ENCODE measurements at regions not wholly inside any gene's neighbourhood (a gene's known extent, or its start where the extent isn't known, plus 50 kb on each side); places are given as distances from the start of the nearest gene placed in this dataset.

- H3K36me3 ChIP-seq (ENCODE audit: low read depth), result no peaks in the 10 kb centered on the region
- no peak overlapping the region for H3K4me2 ChIP-seq
- TF ChIP-seq EZH2 (IDR thresholded peaks at IDR 0.05; ENCODE audit: low read depth) (no peak), CTCF (conservative IDR thresholded peaks at IDR 0.05) (no peak)
- H3K79me2 ChIP-seq (ENCODE audit: low read depth), result no peaks in the 10 kb centered on the region
- no peak overlapping the region for H3K27ac ChIP-seq
- no peak overlapping the region for H2AFZ ChIP-seq
- H3K4me1 ChIP-seq (replicated peaks; ENCODE audit: insufficient read depth), result no peaks in the 10 kb centered on the region
- H3K9me2 ChIP-seq (ENCODE audit: insufficient read depth), result no peaks in the 10 kb centered on the region
- H4K20me1 ChIP-seq (ENCODE audit: insufficient read depth), result no peaks in the 10 kb centered on the region
- intact Hi-C loops (cut with micrococcal nuclease; ENCODE audit: unreplicated experiment), result no loop called here
- H3K9me3 ChIP-seq (ENCODE audit: insufficient read depth, low read depth), result no peaks in the 10 kb centered on the region
- CTCF ChIA-PET, result no interaction called here
- peaks cover 21% of the 10 kb centered on the region for H3K27me3 ChIP-seq (ENCODE audit: insufficient read depth, low read depth)
- H3F3A ChIP-seq (ENCODE audit: insufficient read depth, low read depth), result no peaks in the 10 kb centered on the region
- no peak for DNase-seq
- no TSS peak for BruUV-seq (replicated peaks)
- H3K4me3 ChIP-seq, result no peak overlapping the region
- POLR2A ChIA-PET (ENCODE audit: unreplicated experiment), result no interaction called here
Measured at GRCh38 chr9:19512103-19512832, 103.5 kb downstream of the ACER2 start.

DNA sequence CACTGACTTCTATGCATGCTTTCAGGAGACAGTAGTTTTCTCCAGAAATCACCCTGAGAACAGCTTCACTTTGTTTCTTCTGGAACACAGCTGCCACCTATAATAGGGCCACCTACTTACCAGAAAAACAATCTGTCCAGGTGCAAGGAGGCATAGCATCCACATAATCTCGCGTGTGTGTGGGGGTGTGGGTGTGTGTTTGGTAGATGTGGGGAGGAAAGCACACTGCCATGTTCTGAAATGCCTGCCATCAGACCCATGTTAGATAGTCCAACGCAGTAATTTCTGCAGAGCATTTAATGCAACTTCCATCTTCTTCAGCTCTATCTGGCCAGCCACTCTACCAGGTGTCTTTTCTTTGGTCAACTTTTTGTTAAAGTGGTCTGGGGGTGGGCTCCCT lies 102.9 kb downstream of the ACER2 start:
- H3K4me2 ChIP-seq, result no peak overlapping the region
- no peaks in the 10 kb centered on the region for H3K9me2 ChIP-seq (ENCODE audit: insufficient read depth)
- H3K27ac ChIP-seq, result no peak overlapping the region
- no peaks in the 10 kb centered on the region for H3F3A ChIP-seq (ENCODE audit: insufficient read depth, low read depth)
- peaks cover 21% of the 10 kb centered on the region for H3K27me3 ChIP-seq (ENCODE audit: insufficient read depth, low read depth)
- intact Hi-C loops (cut with micrococcal nuclease; ENCODE audit: unreplicated experiment), result no loop called here
- no peaks in the 10 kb centered on the region for H3K4me1 ChIP-seq (replicated peaks; ENCODE audit: insufficient read depth)
- no peaks in the 10 kb centered on the region for H3K79me2 ChIP-seq (ENCODE audit: low read depth)
- H4K20me1 ChIP-seq (ENCODE audit: insufficient read depth), result no peaks in the 10 kb centered on the region
- ChIA-PET POLR2A (ENCODE audit: unreplicated experiment) (no interaction called here), CTCF (no interaction called here)
- no peak overlapping the region for H3K4me3 ChIP-seq
- BruUV-seq (replicated peaks), result no TSS peak
- no peaks in the 10 kb centered on the region for H3K36me3 ChIP-seq (ENCODE audit: low read depth)
- no peak for DNase-seq
- H2AFZ ChIP-seq, result no peak overlapping the region
- TF ChIP-seq CTCF (conservative IDR thresholded peaks at IDR 0.05) (no peak), EZH2 (IDR thresholded peaks at IDR 0.05; ENCODE audit: low read depth) (no peak)
- H3K9me3 ChIP-seq (ENCODE audit: insufficient read depth, low read depth), result no peaks in the 10 kb centered on the region

DNA sequence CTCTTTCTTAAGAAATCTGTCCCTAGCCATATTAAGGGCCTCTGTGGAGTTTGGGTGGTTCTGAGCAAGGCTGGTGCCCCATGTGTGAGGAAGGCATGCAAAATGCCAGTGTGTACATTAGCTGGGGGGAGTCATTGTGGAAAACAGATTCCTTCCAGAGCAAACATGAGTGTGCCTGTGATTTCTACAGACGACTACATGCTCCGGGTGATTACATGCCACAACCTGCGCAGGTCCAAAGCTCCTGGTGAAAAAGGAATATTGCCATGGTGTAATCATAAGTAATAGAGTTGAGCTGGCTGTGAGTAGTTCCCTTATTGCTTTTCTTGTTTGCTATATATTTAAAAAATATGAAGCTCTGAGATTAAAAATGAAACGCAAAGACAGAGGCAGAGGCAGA lies 102.1 kb downstream of the ACER2 start:
- intact Hi-C loops (cut with micrococcal nuclease; ENCODE audit: unreplicated experiment), result no loop called here
- Histone ChIP-seq H3K36me3 (ENCODE audit: low read depth) (no peaks in the 10 kb centered on the region), H3K4me2 (no peak overlapping the region), H3K4me3 (no peak overlapping the region), H3K79me2 (ENCODE audit: low read depth) (no peaks in the 10 kb centered on the region), H3K4me1 (replicated peaks; ENCODE audit: insufficient read depth) (no peaks in the 10 kb centered on the region), H3K9me2 (ENCODE audit: insufficient read depth) (no peaks in the 10 kb centered on the region), H3F3A (ENCODE audit: insufficient read depth, low read depth) (no peaks in the 10 kb centered on the region), H4K20me1 (ENCODE audit: insufficient read depth) (no peaks in the 10 kb centered on the region), H3K27me3 (ENCODE audit: insufficient read depth, low read depth) (peaks cover 23% of the 10 kb centered on the region), H3K27ac (no peak overlapping the region), H3K9me3 (ENCODE audit: insufficient read depth, low read depth) (no peaks in the 10 kb centered on the region), H2AFZ (no peak overlapping the region)
- no TSS peak for BruUV-seq (replicated peaks)
- POLR2A ChIA-PET (ENCODE audit: unreplicated experiment), result no interaction called here
- no peak for TF ChIP-seq EZH2 (IDR thresholded peaks at IDR 0.05; ENCODE audit: low read depth)
- no peak for TF ChIP-seq CTCF (conservative IDR thresholded peaks at IDR 0.05)
- CTCF ChIA-PET, result interaction anchor here (0.6 kb wide), 1 partner anchor 913 kb away, joined by 3 read pairs; no protein-coding TSS in a partner anchor
- no peak for DNase-seq

Data from PC-9 (cell line).